Smooth muscle cell (in vitro differentiated cells): ENCODE measurements at regions not wholly inside any gene's neighbourhood (a gene's known extent, or its start where the extent isn't known, plus 50 kb on each side); places are given as distances from the start of the nearest gene placed in this dataset.

Source experiments
- DNase-seq: peaks from one replicate; lab custom pipeline; 2025; ENCODE audit not compliant: unreplicated experiment; lab: John Stamatoyannopoulos, UW
- H2AFZ ChIP-seq: fragments of 200-600 bp; sonication (generic); 2 replicates; pipeline ENCODE4 v1.6.0; 2016; ENCODE audit warnings: antibody characterized with exemption, low read depth, mild to moderate bottlenecking
- H3F3A ChIP-seq: fragments of 200-600 bp; sonication (generic); 2 replicates; pipeline ENCODE4 v1.6.0; 2017; ENCODE audit warnings: antibody characterized with exemption, low read depth
- H3K27ac ChIP-seq: fragments of 200-600 bp; sonication (generic); 2 replicates; pipeline ENCODE4 v1.5.1; 2016; ENCODE audit warnings: low read depth, mild to moderate bottlenecking
- H3K27me3 ChIP-seq: fragments of 200-600 bp; sonication (generic); 2 replicates; pipeline ENCODE4 v1.6.1; 2016; ENCODE audit warnings: low read depth, mild to moderate bottlenecking
- H3K36me3 ChIP-seq: fragments of 200-600 bp; sonication (generic); 2 replicates; pipeline ENCODE4 v1.5.1; 2016; ENCODE audit warnings: low read depth
- H3K4me1 ChIP-seq: fragments of 200-600 bp; sonication (generic); 2 replicates; pipeline ENCODE4 v1.5.1; 2016; ENCODE audit warnings: low read depth
- H3K4me2 ChIP-seq: fragments of 200-600 bp; sonication (generic); 2 replicates; pipeline ENCODE4 v1.6.0; 2016; ENCODE audit warnings: mild to moderate bottlenecking
- H3K4me3 ChIP-seq: fragments of 200-600 bp; sonication (generic); 2 replicates; pipeline ENCODE4 v1.5.1; 2016; ENCODE audit warnings: mild to moderate bottlenecking
- H3K79me2 ChIP-seq: fragments of 200-600 bp; sonication (generic); 2 replicates; pipeline ENCODE4 v1.6.0; 2016; ENCODE audit warnings: low read depth, mild to moderate bottlenecking
- H3K9ac ChIP-seq: fragments of 200-600 bp; sonication (generic); 2 replicates; pipeline ENCODE4 v1.6.0; 2016; ENCODE audit warnings: low read depth
- H3K9me3 ChIP-seq: fragments of 200-600 bp; sonication (generic); replicated peaks from 2 replicates; pipeline ENCODE4 v1.5.1; 2016; ENCODE audit warnings: low read depth
- H4K20me1 ChIP-seq: fragments of 200-600 bp; sonication (generic); 2 replicates; pipeline ENCODE4 v1.6.0; 2016; ENCODE audit warnings: low read depth
- WGBS: methylation state at CpG from one replicate; pipeline ENCODE4 v1.1.7; 2016; ENCODE audit warnings: low lambda C conversion rate; 5-methylcytosine and 5-hydroxymethylcytosine counted together
- TF ChIP-seq, protein P1 (sequence below): fragments of 200-600 bp; sonication (generic); IDR thresholded peaks from 2 replicates; pipeline ENCODE4 v1.5.1; 2017; ENCODE audit warnings: borderline replicate concordance, mild to moderate bottlenecking, antibody characterized with exemption; ENCODE audit not compliant: insufficient read depth, poor library complexity, severe bottlenecking

- Histone ChIP-seq H3K4me1 (peaks cover 4% of the 10 kb centered on the region), H3K9ac (no peak overlapping the region), H3K9me3 (no peaks in the 10 kb centered on the region), H3K36me3 (no peaks in the 10 kb centered on the region), H3K4me3 (no peak overlapping the region), H3K27me3 (no peaks in the 10 kb centered on the region), H3K27ac (no peak overlapping the region), H2AFZ (no peak overlapping the region), H4K20me1 (no peaks in the 10 kb centered on the region), H3K79me2 (no peaks in the 10 kb centered on the region), H3F3A (no peaks in the 10 kb centered on the region), H3K4me2 (no peak overlapping the region)
- TF ChIP-seq, protein P1, sequence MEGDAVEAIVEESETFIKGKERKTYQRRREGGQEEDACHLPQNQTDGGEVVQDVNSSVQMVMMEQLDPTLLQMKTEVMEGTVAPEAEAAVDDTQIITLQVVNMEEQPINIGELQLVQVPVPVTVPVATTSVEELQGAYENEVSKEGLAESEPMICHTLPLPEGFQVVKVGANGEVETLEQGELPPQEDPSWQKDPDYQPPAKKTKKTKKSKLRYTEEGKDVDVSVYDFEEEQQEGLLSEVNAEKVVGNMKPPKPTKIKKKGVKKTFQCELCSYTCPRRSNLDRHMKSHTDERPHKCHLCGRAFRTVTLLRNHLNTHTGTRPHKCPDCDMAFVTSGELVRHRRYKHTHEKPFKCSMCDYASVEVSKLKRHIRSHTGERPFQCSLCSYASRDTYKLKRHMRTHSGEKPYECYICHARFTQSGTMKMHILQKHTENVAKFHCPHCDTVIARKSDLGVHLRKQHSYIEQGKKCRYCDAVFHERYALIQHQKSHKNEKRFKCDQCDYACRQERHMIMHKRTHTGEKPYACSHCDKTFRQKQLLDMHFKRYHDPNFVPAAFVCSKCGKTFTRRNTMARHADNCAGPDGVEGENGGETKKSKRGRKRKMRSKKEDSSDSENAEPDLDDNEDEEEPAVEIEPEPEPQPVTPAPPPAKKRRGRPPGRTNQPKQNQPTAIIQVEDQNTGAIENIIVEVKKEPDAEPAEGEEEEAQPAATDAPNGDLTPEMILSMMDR, result no peak
- no peak for DNase-seq
- 82% methylated on average over 2 of the region's 2 CpGs for WGBS
These were observed 74.2 kb upstream of the N4BP1 start for GRCh38 chr16:48684148-48684547.

DNA sequence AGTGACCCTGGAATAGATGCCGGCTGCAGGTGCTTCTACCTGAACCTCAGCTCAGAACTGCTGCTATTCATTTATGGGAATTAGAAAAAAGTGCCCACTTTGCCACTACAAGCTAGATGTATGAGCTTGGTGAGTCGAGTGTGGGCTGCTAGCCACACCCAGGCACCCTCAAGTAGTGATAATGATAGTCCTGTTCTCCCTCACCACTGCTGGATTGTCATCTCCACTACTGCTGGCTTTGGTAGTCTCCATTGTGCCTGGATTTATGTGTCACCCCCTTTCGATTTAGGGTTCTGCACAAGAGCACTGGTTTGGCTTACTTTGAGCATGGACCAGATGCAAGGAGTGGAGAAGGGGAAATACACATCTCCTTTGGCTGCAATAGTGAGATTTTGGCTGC is 73.0 kb upstream of the N4BP1 start:
- no peak for DNase-seq
- 49% methylated on average over 3 of the region's 3 CpGs for WGBS

DNA sequence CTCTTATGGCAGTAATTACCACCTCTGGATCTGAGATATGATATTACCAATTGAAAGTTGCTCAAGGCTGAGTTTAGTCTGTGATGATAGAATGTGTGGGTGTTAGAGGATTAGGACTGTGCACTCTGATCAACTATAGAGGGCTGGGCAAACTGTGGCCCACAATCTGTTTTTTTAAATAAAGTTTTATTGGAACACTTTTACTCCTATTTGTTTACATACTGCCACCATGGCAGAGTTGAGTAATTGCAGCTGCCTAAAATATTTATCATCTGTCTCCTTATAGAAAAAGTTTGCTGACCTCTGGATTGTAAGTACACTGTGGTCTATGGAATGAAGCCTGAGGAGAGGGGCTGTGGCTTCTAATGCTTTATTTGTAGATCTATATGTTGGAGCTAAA is 71.5 kb upstream of the N4BP1 start:
- H3K27me3 ChIP-seq, result no peaks in the 10 kb centered on the region
- no peak overlapping the region for H3K4me2 ChIP-seq
- H4K20me1 ChIP-seq, result no peaks in the 10 kb centered on the region
- peaks cover 4% of the 10 kb centered on the region for H3K4me1 ChIP-seq
- H3K27ac ChIP-seq, result no peak overlapping the region
- H3F3A ChIP-seq, result no peaks in the 10 kb centered on the region
- DNase-seq, result no peak
- H3K79me2 ChIP-seq, result no peaks in the 10 kb centered on the region
- H2AFZ ChIP-seq, result no peak overlapping the region
- H3K36me3 ChIP-seq, result no peaks in the 10 kb centered on the region
- H3K9ac ChIP-seq, result no peak overlapping the region
- no peaks in the 10 kb centered on the region for H3K9me3 ChIP-seq
- TF ChIP-seq, protein P1, result no peak
- H3K4me3 ChIP-seq, result no peak overlapping the region

More for the DNA sequence above, 73.0 kb upstream of the N4BP1 start:
- Histone ChIP-seq H3K9me3 (no peaks in the 10 kb centered on the region), H3K4me1 (peaks cover 4% of the 10 kb centered on the region), H3K27me3 (no peaks in the 10 kb centered on the region), H3K4me2 (no peak overlapping the region), H2AFZ (no peak overlapping the region), H3K36me3 (no peaks in the 10 kb centered on the region), H3F3A (no peaks in the 10 kb centered on the region), H3K27ac (no peak overlapping the region), H3K9ac (no peak overlapping the region), H3K4me3 (no peak overlapping the region), H3K79me2 (no peaks in the 10 kb centered on the region), H4K20me1 (no peaks in the 10 kb centered on the region)
- TF ChIP-seq, protein P1, result no peak

GRCh38 chr16:48680881-48681280 is 70.9 kb upstream of the N4BP1 start:
- Histone ChIP-seq H3K4me3 (no peak overlapping the region), H3K9me3 (no peaks in the 10 kb centered on the region), H3F3A (no peaks in the 10 kb centered on the region), H3K4me2 (no peak overlapping the region), H3K79me2 (no peaks in the 10 kb centered on the region), H3K36me3 (no peaks in the 10 kb centered on the region), H3K4me1 (peaks cover 4% of the 10 kb centered on the region), H3K27ac (no peak overlapping the region), H3K9ac (no peak overlapping the region), H3K27me3 (no peaks in the 10 kb centered on the region), H4K20me1 (no peaks in the 10 kb centered on the region), H2AFZ (no peak overlapping the region)
- 87% methylated on average over 3 of the region's 3 CpGs for WGBS
- TF ChIP-seq, protein P1, result no peak
- no peak for DNase-seq
